HS-27A (cell line): ENCODE measurements at regions not wholly inside any gene's neighbourhood (a gene's known extent, or its start where the extent isn't known, plus 50 kb on each side); places are given as distances from the start of the nearest gene placed in this dataset.
A peak's percentile ranks its signal among the peaks of the same experiment; 100 is the strongest.
"Not testable (repeated sequence)": the region's sequence is repeated elsewhere in the genome, so short reads cannot be mapped to it uniquely, and the experiment has no call there.

ENCODE experiments used
- DNase-seq: peaks from one replicate; pipeline ENCODE4 v3.0.0-alpha.2; 2012; ENCODE audit warnings: low read depth, missing footprints

DNA sequence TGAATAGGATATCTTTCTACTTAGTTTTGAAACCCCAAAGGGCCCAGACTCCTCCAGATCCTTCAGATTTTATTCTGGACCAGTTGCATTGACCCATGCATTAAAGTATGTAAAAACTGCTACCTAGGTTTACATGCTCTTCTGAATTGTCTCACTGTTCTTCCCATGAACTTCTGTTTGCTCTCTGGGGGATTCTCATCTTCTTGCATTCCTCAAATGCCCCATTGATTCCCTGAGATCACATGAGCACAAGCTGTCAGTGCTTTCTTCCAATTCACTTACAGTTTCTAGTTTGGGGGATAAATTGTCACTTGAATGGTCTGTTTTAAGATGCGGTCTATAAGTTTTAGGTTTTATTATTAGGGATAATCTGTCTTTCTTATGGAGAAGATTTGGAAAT is 188.9 kb upstream of the KIF2B start:
- DNase-seq = no peak

- DNase-seq = no peak
Observed at GRCh38 chr17:53631486-53631885, 191.2 kb upstream of the KIF2B start.

DNA sequence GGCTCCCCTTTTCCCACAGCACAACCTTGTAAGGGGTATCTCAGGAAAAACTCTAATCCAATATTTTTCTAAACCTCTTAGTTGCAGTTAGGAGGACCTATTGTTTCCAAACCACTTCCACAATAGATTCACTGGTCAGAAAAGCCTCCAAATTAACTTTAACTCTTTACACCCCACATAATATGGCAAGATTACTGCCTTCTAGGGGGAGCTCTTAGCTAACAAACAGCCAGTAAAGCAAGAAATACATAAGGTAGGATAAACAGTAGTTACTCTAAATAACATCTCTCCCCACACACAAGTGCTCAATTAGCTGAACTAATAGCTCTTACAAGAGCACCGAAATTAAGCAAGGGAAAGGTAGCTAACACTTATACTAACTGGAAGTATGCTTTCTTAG is 192.1 kb upstream of the KIF2B start:
- no peak for DNase-seq

GRCh38 chr17:53630115-53630514 is 192.6 kb upstream of the KIF2B start:
- no peak for DNase-seq

DNA sequence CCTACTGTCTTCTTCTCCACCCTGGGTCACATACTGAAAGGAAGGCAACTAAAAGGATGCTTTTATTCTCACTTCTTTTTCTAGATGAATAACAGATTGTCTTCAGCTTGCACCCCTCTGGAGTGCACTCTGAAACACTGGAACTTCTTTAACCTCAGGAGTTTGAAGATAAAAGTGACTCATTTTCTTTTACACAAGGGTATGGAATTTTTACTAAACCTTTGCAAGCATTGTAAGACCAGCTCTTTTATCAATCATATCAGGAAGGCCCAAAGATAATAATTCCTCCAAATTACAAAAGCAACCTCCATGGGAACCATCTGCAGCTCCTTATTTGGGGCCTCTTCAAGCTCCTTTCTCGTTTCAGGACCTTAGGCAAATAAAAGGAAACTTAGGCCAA is 193.5 kb upstream of the KIF2B start:
- no peak for DNase-seq

GRCh38 chr17:53628011-53628410 is 194.7 kb upstream of the KIF2B start:
- peak; percentile 47 for DNase-seq

DNA sequence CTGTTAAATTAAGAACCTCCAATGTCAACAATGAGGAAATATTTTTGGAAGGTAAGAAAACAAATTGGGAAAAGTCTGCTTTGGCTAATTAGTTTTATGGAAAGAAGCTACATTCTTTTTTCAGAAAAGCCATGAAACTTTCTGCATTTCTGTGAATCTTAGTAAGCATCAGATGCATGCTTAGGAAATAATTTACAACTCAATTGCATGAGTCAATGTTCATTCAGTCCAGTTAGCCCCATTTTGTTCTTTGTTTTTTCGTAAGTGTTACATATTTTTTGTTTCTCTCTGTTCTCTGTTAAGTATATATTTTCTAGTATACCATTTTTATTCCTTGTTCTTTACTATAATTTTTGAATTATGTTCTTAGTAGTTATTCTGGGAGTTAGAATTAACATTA is 195.2 kb upstream of the KIF2B start:
- peak; percentile 48 for DNase-seq

GRCh38 chr17:53626286-53626685 is 196.4 kb upstream of the KIF2B start:
- DNase-seq = no peak

- DNase-seq = no peak
Observed at GRCh38 chr17:53619025-53619424, 203.7 kb upstream of the KIF2B start.

DNA sequence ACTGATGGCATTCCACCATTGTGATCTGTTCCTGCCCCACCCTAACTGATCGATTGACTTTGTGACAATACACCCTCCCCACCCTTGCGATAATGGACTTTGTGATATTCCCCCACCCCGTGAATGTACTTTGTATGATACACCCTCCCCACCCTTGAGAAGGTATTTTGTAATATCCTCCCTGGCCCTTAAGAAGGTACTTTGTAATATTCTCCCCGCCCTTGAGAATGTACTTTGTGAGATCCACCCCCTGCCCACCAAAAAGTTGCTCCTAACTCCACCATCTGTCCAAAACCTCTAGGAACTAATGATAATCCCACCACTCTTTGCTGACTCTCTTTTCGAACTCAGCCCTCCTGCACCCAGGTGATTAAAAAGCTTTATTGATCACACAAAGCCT is 214.5 kb upstream of the KIF2B start:
- not testable (repeated sequence) for DNase-seq

- DNase-seq = no peak
Observed at GRCh38 chr17:53607475-53607874, 215.3 kb upstream of the KIF2B start.

GRCh38 chr17:53588317-53588716 is 234.4 kb upstream of the KIF2B start:
- DNase-seq = no peak

- no peak for DNase-seq
Observed at GRCh38 chr17:53574038-53574437, 248.7 kb upstream of the KIF2B start.

DNA sequence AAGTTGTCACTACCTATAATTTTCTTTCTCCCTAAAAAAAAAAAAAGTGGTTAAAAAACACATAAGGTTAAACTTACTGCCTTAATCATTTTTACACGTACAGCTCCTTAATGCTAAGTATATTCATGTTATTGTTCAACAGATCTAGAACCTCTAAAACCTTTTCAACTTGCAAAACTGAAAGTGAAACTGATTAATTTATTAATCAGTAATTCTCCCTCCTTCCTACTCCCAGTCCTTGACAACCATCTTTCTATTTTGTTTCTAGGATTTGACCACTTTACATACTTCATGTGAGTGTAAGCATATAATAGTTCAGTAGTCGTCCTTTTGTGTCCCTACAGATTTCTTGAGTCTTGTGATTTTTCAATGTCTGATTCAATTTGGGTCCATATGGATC is 251.4 kb upstream of the KIF2B start:
- DNase-seq = no peak

GRCh38 chr17:53570731-53571130 is 252.0 kb upstream of the KIF2B start:
- DNase-seq = no peak

DNA sequence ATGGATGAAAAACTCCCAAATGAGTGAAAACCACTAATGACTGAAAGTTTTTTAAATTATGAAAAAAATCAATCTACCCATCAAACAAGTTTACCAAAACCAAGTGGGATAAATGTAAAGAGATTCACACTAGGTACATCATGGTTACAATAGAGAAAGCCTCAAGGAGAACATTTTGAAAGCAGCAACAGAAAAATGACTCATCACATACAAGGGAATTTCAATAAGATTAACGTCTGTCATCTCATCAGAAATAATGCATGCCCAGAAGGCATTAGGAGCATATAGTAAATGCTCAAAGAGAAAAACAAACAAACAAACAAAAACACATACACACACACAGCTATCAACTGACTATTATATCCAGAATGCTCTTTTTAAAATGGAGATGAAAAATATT is 261.8 kb upstream of the KIF2B start:
- DNase-seq = no peak

DNA sequence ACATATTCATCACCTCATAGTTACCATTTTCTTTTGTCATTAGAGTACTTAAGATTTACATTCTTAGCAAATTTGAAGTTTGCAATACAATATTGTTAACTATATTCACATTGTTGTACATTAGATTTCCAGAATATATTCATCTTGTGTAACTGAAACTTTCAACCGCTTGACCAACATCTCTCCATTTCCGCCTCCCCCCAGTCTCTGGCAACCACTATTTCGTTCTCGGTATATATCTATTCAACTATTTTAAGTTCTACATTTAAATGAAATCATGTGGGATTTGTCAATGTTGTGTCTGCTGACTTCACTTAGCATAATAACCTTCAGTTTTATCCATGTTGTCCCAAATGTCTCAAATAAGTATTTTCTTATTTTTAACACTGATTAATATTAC is 274.5 kb upstream of the KIF2B start:
- DNase-seq = no peak

- DNase-seq = no peak
Observed at GRCh38 chr17:53543472-53543871, 279.3 kb upstream of the KIF2B start.

- DNase-seq = no peak
Observed at GRCh38 chr17:53538129-53538617, 284.6 kb upstream of the KIF2B start.

DNA sequence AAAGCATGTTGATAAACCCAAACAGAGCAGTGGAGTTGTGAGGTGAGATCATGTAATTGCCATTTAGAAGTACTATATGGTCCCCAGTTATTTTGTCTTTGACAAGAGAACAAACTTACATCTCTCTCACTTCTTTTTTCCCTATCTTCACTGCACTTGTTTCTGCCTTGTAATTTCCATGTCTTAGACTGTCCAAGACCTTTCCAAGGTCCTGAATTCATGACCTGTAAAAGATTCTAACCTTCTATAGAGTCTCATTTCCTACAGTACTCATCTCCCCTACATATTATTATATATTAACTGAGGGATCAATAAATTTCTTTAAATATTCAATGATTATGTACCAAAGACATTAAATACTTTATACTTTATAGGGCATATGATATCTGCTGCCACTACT is 295.3 kb upstream of the KIF2B start:
- DNase-seq = no peak

DNA sequence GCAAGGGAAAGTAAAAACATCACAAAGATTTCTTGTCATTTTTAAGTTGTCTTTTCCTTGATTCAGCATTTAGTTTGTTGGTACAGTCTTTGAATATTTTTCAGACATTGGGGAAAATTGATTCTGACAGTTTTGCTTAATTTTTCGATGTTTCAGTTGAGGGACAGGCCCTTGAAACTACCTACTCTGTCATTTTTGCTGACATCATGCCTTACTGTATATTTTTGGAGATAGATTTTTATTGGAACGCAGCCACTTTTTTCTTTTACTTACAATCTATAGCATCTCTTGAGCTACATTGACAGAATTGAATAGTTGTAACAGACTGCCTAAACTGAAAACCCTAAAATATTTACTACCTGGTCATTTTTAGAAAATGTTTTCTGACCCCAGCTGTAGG is 297.1 kb upstream of the KIF2B start:
- DNase-seq = no peak

GRCh38 chr17:53516636-53517035 is 306.1 kb upstream of the KIF2B start:
- DNase-seq = peak; percentile 9

GRCh38 chr17:53499277-53499676 is 323.4 kb upstream of the KIF2B start:
- DNase-seq = no peak

DNA sequence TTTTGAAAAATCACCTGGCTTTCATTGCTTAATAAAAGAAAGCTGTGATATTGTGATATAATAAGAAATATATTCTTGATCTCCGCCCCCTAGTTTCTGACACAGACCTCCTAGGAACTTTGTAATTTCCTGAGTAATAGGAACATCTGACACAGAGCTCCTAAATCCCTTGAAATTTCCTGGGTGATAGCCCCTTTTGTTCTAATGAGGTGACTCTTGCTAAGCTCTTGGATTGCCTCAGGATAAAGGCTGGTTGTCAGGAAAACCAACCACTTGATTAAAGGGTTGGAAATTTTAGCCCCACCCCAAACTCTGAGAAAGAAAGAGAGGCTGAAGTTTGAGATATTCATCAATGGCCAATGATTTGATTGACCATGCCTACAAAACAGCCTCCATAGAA is 326.4 kb upstream of the KIF2B start:
- no peak for DNase-seq

DNA sequence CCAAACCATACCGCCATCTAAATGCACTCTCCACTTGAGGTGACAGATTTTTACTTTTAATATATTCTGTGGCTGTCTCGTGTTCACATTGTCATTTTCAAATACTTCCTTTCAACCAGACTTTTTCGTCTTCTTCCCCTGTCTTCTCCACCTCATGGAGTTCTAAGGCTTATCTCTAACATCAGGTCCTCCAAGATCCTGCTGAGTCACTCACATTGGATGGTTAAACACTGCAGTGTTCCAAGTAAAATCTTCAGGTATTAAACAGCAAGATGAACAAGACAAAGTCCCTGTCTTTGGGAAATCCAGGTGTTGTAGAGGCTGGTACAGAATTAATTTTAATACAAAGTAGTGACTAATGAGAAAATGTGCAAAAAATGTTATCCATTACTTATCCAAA is 330.2 kb upstream of the KIF2B start:
- no peak for DNase-seq
